ENCODE measurements at regions not wholly inside any gene's neighbourhood (a gene's known extent, or its start where the extent isn't known, plus 50 kb on each side); places are given as distances from the start of the nearest gene placed in this dataset.

- Mint-ChIP-seq H3K4me3 (ENCODE audit: unreplicated experiment) (no peak overlapping the region), H3K27me3 (ENCODE audit: low read depth, unreplicated experiment) (no peaks in the 10 kb centered on the region), H3K9me3 (ENCODE audit: unreplicated experiment) (peaks cover 21% of the 10 kb centered on the region), H3K27ac (ENCODE audit: unreplicated experiment) (no peak overlapping the region), H3K36me3 (ENCODE audit: low read depth, unreplicated experiment) (no peaks in the 10 kb centered on the region), H3K4me1 (ENCODE audit: low read depth, unreplicated experiment) (no peaks in the 10 kb centered on the region)
- DNase-seq (ENCODE audit: low read depth) = no peak
- TF ChIP-seq EZH2 (IDR thresholded peaks at IDR 0.05; ENCODE audit: insufficient read depth, low read length) = no peak
- TF ChIP-seq, protein P1, sequence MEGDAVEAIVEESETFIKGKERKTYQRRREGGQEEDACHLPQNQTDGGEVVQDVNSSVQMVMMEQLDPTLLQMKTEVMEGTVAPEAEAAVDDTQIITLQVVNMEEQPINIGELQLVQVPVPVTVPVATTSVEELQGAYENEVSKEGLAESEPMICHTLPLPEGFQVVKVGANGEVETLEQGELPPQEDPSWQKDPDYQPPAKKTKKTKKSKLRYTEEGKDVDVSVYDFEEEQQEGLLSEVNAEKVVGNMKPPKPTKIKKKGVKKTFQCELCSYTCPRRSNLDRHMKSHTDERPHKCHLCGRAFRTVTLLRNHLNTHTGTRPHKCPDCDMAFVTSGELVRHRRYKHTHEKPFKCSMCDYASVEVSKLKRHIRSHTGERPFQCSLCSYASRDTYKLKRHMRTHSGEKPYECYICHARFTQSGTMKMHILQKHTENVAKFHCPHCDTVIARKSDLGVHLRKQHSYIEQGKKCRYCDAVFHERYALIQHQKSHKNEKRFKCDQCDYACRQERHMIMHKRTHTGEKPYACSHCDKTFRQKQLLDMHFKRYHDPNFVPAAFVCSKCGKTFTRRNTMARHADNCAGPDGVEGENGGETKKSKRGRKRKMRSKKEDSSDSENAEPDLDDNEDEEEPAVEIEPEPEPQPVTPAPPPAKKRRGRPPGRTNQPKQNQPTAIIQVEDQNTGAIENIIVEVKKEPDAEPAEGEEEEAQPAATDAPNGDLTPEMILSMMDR (IDR thresholded peaks at IDR 0.05; ENCODE audit: insufficient read depth, low read depth, low read length) = no peak
- Histone ChIP-seq H3K27me3 (ENCODE audit: insufficient read depth, low read length) (no peaks in the 10 kb centered on the region), H3K9ac (ENCODE audit: low read length) (no peak overlapping the region), H3K79me2 (ENCODE audit: insufficient read depth, low read length) (no peaks in the 10 kb centered on the region), H4K20me1 (ENCODE audit: insufficient read depth, low read length) (no peaks in the 10 kb centered on the region), H3K9me3 (ENCODE audit: insufficient read depth, low read depth, low read length) (peaks cover 3% of the 10 kb centered on the region), H3K4me1 (ENCODE audit: insufficient read depth, low read length) (no peaks in the 10 kb centered on the region), H2AFZ (ENCODE audit: low read depth, low read length) (no peak overlapping the region), H3K4me2 (ENCODE audit: low read length) (no peak overlapping the region), H3K27ac (ENCODE audit: low read depth, low read length) (no peak overlapping the region), H3K4me3 (ENCODE audit: insufficient read depth, low read depth, low read length) (no peak overlapping the region), H3K36me3 (ENCODE audit: insufficient read depth, low read length) (no peaks in the 10 kb centered on the region)
- no peak for FAIRE-seq
Measured at GRCh38 chr7:67604461-67605386, 608.1 kb downstream of the TYW1 start.

DNA sequence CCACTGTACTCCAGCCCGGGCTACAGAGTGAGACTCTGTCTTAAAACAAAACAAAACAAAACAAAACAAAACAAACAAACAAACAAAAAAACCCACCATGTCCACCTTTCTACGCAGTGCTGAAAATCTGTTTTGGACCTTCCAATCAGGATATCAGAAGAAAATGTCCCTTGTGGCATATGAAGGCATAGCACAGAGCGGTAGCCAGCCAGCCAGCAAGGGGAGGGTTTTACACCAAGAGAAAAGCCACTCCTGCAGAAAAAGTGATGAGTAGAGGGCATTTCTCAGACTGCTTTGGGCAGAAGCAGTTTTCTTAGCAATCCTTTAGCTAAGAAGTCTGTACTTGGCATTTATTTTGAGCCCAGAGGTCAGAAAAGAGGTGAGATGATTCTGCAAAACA lies 612.2 kb downstream of the TYW1 start:
- no peak overlapping the region for H2AFZ ChIP-seq (ENCODE audit: low read depth, low read length)
- Mint-ChIP-seq H3K9me3 (ENCODE audit: unreplicated experiment) (peaks cover 15% of the 10 kb centered on the region), H3K27ac (ENCODE audit: unreplicated experiment) (no peak overlapping the region), H3K27me3 (ENCODE audit: low read depth, unreplicated experiment) (no peaks in the 10 kb centered on the region), H3K4me1 (ENCODE audit: low read depth, unreplicated experiment) (no peaks in the 10 kb centered on the region), H3K36me3 (ENCODE audit: low read depth, unreplicated experiment) (no peaks in the 10 kb centered on the region), H3K4me3 (ENCODE audit: unreplicated experiment) (no peak overlapping the region)
- H3K27me3 ChIP-seq (ENCODE audit: insufficient read depth, low read length) = no peaks in the 10 kb centered on the region
- no peaks in the 10 kb centered on the region for H3K79me2 ChIP-seq (ENCODE audit: insufficient read depth, low read length)
- no peak overlapping the region for H3K27ac ChIP-seq (ENCODE audit: low read depth, low read length)
- no peaks in the 10 kb centered on the region for H3K4me1 ChIP-seq (ENCODE audit: insufficient read depth, low read length)
- no peak overlapping the region for H3K4me3 ChIP-seq (ENCODE audit: insufficient read depth, low read depth, low read length)
- no peak for FAIRE-seq
- H3K9ac ChIP-seq (ENCODE audit: low read length) = no peak overlapping the region
- H3K4me2 ChIP-seq (ENCODE audit: low read length) = no peak overlapping the region
- TF ChIP-seq, protein P1 (IDR thresholded peaks at IDR 0.05; ENCODE audit: insufficient read depth, low read depth, low read length) = no peak
- no peak for TF ChIP-seq EZH2 (IDR thresholded peaks at IDR 0.05; ENCODE audit: insufficient read depth, low read length)
- no peaks in the 10 kb centered on the region for H3K36me3 ChIP-seq (ENCODE audit: insufficient read depth, low read length)
- no peak for DNase-seq (ENCODE audit: low read depth)
- H4K20me1 ChIP-seq (ENCODE audit: insufficient read depth, low read length) = no peaks in the 10 kb centered on the region
- H3K9me3 ChIP-seq (ENCODE audit: insufficient read depth, low read depth, low read length) = peaks cover 5% of the 10 kb centered on the region

- no peaks in the 10 kb centered on the region for H3K4me1 Mint-ChIP-seq (ENCODE audit: low read depth, unreplicated experiment)
- H3K9me3 Mint-ChIP-seq (ENCODE audit: unreplicated experiment) = peaks cover 8% of the 10 kb centered on the region
- Histone ChIP-seq H3K27ac (ENCODE audit: low read depth, low read length) (no peak overlapping the region), H3K79me2 (ENCODE audit: insufficient read depth, low read length) (no peaks in the 10 kb centered on the region), H4K20me1 (ENCODE audit: insufficient read depth, low read length) (no peaks in the 10 kb centered on the region), H3K9me3 (ENCODE audit: insufficient read depth, low read depth, low read length) (peaks cover 5% of the 10 kb centered on the region), H3K36me3 (ENCODE audit: insufficient read depth, low read length) (no peaks in the 10 kb centered on the region), H3K27me3 (ENCODE audit: insufficient read depth, low read length) (no peaks in the 10 kb centered on the region), H3K4me2 (ENCODE audit: low read length) (no peak overlapping the region), H3K9ac (ENCODE audit: low read length) (no peak overlapping the region), H3K4me3 (ENCODE audit: insufficient read depth, low read depth, low read length) (no peak overlapping the region), H2AFZ (ENCODE audit: low read depth, low read length) (no peak overlapping the region), H3K4me1 (ENCODE audit: insufficient read depth, low read length) (no peaks in the 10 kb centered on the region)
- no peak overlapping the region for H3K4me3 Mint-ChIP-seq (ENCODE audit: unreplicated experiment)
- TF ChIP-seq, protein P1 (IDR thresholded peaks at IDR 0.05; ENCODE audit: insufficient read depth, low read depth, low read length) = no peak
- TF ChIP-seq EZH2 (IDR thresholded peaks at IDR 0.05; ENCODE audit: insufficient read depth, low read length) = no peak
- no peaks in the 10 kb centered on the region for H3K36me3 Mint-ChIP-seq (ENCODE audit: low read depth, unreplicated experiment)
- no peak overlapping the region for H3K27ac Mint-ChIP-seq (ENCODE audit: unreplicated experiment)
- DNase-seq (ENCODE audit: low read depth) = no peak
- FAIRE-seq = no peak
- H3K27me3 Mint-ChIP-seq (ENCODE audit: low read depth, unreplicated experiment) = no peaks in the 10 kb centered on the region
Measured at GRCh38 chr7:67610897-67611296, 614.3 kb downstream of the TYW1 start.

All from astrocyte (in vitro differentiated cells and primary cell).